HG03558 (cell line): ENCODE measurements at regions not wholly inside any gene's neighbourhood (a gene's known extent, or its start where the extent isn't known, plus 50 kb on each side); places are given as distances from the start of the nearest gene placed in this dataset.

Experiments used
- ATAC-seq: cut with Tn5 transposase; IDR thresholded peaks from one replicate; pipeline ENCODE4 v1.9.1; 2021; ENCODE audit warnings: moderate number of reproducible peaks; ENCODE audit not compliant: unreplicated experiment; ENCODE audit errors: extremely low read depth

GRCh38 chr3:159627229-159627628, 361.4 kb upstream of the IL12A start:
- no peak for ATAC-seq

- no peak for ATAC-seq
Measured at GRCh38 chr3:159627634-159628033, 361.0 kb upstream of the IL12A start.

- ATAC-seq, result no peak
Measured at GRCh38 chr3:159629329-159630084, 359.1 kb upstream of the IL12A start.

- no peak for ATAC-seq
Measured at GRCh38 chr3:159631226-159631625, 357.4 kb upstream of the IL12A start.

GRCh38 chr3:159632128-159632527, 356.5 kb upstream of the IL12A start:
- ATAC-seq, result no peak

- no peak for ATAC-seq
Measured at GRCh38 chr3:159632851-159633250, 355.8 kb upstream of the IL12A start.

- ATAC-seq, result no peak
Measured at GRCh38 chr3:159634483-159634882, 354.2 kb upstream of the IL12A start.

GRCh38 chr3:159635047-159635641, 353.5 kb upstream of the IL12A start:
- ATAC-seq, result no peak

- no peak for ATAC-seq
Measured at GRCh38 chr3:159637883-159638542, 350.6 kb upstream of the IL12A start.

GRCh38 chr3:159640225-159640624, 348.4 kb upstream of the IL12A start:
- ATAC-seq, result no peak

GRCh38 chr3:159643406-159643805, 345.2 kb upstream of the IL12A start:
- no peak for ATAC-seq

- no peak for ATAC-seq
Measured at GRCh38 chr3:159645874-159646273, 342.8 kb upstream of the IL12A start.

- no peak for ATAC-seq
Measured at GRCh38 chr3:159649951-159650350, 338.7 kb upstream of the IL12A start.

GRCh38 chr3:159650726-159651125, 337.9 kb upstream of the IL12A start:
- ATAC-seq, result no peak

- ATAC-seq, result no peak
Measured at GRCh38 chr3:159652452-159652851, 336.2 kb upstream of the IL12A start.

GRCh38 chr3:159654183-159655134, 334.2 kb upstream of the IL12A start:
- no peak for ATAC-seq

GRCh38 chr3:159655202-159655601, 333.4 kb upstream of the IL12A start:
- ATAC-seq, result no peak

- no peak for ATAC-seq
Measured at GRCh38 chr3:159657176-159657575, 331.5 kb upstream of the IL12A start.

- no peak for ATAC-seq
Measured at GRCh38 chr3:159657629-159658028, 331.0 kb upstream of the IL12A start.

- no peak for ATAC-seq
Measured at GRCh38 chr3:159660326-159660725, 328.3 kb upstream of the IL12A start.
